Tibial artery (tissue), 4 donors: ENCODE measurements at regions not wholly inside any gene's neighbourhood (a gene's known extent, or its start where the extent isn't known, plus 50 kb on each side); places are given as distances from the start of the nearest gene placed in this dataset.

Experiments
- DNase-seq, 2 donors: peaks; one replicate each; pipeline ENCODE4 v3.0.0-alpha.2; 2019
- H3K27ac ChIP-seq, 2 donors: fragments of 200-600 bp; sonication (generic) in 1 of 2; 1 replicate in 1 of 2; 2 replicates in 1 of 2; pipeline ENCODE4 v1.5.1; 2018 to 2019; ENCODE audit warnings: mild to moderate bottlenecking in 1 of 2
- H3K27me3 ChIP-seq, 2 donors: fragments of 200-600 bp; sonication (generic) in 1 of 2; one replicate each; pipeline versions ENCODE4 v1.5.1 to v1.6.0; 2016 to 2019
- H3K36me3 ChIP-seq, 3 donors: fragments of 200-600 bp; sonication (generic) in 2 of 3; one replicate each; pipeline ENCODE4 v1.5.1; 2016 to 2019; ENCODE audit warnings: mild to moderate bottlenecking in 2 of 3
- H3K4me1 ChIP-seq, 4 donors: fragments of 200-600 bp; sonication (generic) in 2 of 4; 1 replicate in 3 of 4; 2 replicates in 1 of 4; pipeline ENCODE4 v1.5.1; 2016 to 2019
- H3K4me3 ChIP-seq, 2 donors: fragments of 200-600 bp; sonication (generic) in 1 of 2; 1 replicate in 1 of 2; 2 replicates in 1 of 2; pipeline ENCODE4 v1.5.1; 2018 to 2019; ENCODE audit warnings: mild to moderate bottlenecking in 2 of 2
- H3K9me3 ChIP-seq, 3 donors: fragments of 200-600 bp; sonication (generic) in 1 of 3; one replicate each; pipeline ENCODE4 v1.5.1; 2016 to 2019
- intact Hi-C: fragments of 100-400 bp; cut with DNase I; formaldehyde crosslinking; loops from one replicate; pipeline ENCODE4 v1.15.0; 2023; ENCODE audit warnings: low total_unique reads
- TF ChIP-seq, protein P1 (sequence below), 2 experiments: fragments of 200-600 bp in 1 of 2; fragments of 450-650 bp in 1 of 2; IDR thresholded peaks; one replicate each; pipeline ENCODE4 v1.5.1; 2017 to 2019; ENCODE audit warnings: antibody characterized with exemption in 2 of 2, mild to moderate bottlenecking in 1 of 2, moderate library complexity in 1 of 2

- intact Hi-C loops = no loop called here
- DNase-seq = no peak
- no peaks in the 10 kb centered on the region for H3K9me3 ChIP-seq
- H3K36me3 ChIP-seq = no peaks in the 10 kb centered on the region
- TF ChIP-seq, protein P1, sequence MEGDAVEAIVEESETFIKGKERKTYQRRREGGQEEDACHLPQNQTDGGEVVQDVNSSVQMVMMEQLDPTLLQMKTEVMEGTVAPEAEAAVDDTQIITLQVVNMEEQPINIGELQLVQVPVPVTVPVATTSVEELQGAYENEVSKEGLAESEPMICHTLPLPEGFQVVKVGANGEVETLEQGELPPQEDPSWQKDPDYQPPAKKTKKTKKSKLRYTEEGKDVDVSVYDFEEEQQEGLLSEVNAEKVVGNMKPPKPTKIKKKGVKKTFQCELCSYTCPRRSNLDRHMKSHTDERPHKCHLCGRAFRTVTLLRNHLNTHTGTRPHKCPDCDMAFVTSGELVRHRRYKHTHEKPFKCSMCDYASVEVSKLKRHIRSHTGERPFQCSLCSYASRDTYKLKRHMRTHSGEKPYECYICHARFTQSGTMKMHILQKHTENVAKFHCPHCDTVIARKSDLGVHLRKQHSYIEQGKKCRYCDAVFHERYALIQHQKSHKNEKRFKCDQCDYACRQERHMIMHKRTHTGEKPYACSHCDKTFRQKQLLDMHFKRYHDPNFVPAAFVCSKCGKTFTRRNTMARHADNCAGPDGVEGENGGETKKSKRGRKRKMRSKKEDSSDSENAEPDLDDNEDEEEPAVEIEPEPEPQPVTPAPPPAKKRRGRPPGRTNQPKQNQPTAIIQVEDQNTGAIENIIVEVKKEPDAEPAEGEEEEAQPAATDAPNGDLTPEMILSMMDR (IDR thresholded peaks at IDR 0.05) = no peak
- H3K4me1 ChIP-seq = no peaks in the 10 kb centered on the region
- no peak overlapping the region for H3K4me3 ChIP-seq
- H3K27me3 ChIP-seq = no peaks in the 10 kb centered on the region
- no peak overlapping the region for H3K27ac ChIP-seq
Measured at GRCh38 chr11:37504060-37504611, 906.1 kb upstream of the RAG2 start.

GRCh38 chr11:37503411-37504059 lies 905.5 kb upstream of the RAG2 start:
- Histone ChIP-seq H3K36me3 (no peaks in the 10 kb centered on the region), H3K27me3 (no peaks in the 10 kb centered on the region), H3K4me1 (no peaks in the 10 kb centered on the region), H3K9me3 (no peaks in the 10 kb centered on the region), H3K27ac (no peak overlapping the region), H3K4me3 (no peak overlapping the region)
- DNase-seq = no peak
- intact Hi-C loops = no loop called here
- TF ChIP-seq, protein P1 (IDR thresholded peaks at IDR 0.05) = no peak

- Histone ChIP-seq H3K36me3 (no peaks in the 10 kb centered on the region), H3K27ac (no peak overlapping the region), H3K27me3 (no peaks in the 10 kb centered on the region), H3K9me3 (no peaks in the 10 kb centered on the region), H3K4me1 (no peaks in the 10 kb centered on the region), H3K4me3 (no peak overlapping the region)
- intact Hi-C loops = no loop called here
- no peak for DNase-seq
- TF ChIP-seq, protein P1 (IDR thresholded peaks at IDR 0.05) = no peak
Measured at GRCh38 chr11:37502202-37502601, 904.2 kb upstream of the RAG2 start.

GRCh38 chr11:37500425-37500824 lies 902.4 kb upstream of the RAG2 start:
- DNase-seq = no peak
- TF ChIP-seq, protein P1 (IDR thresholded peaks at IDR 0.05) = no peak
- Histone ChIP-seq H3K4me3 (no peak overlapping the region), H3K27me3 (no peaks in the 10 kb centered on the region), H3K36me3 (no peaks in the 10 kb centered on the region), H3K4me1 (no peaks in the 10 kb centered on the region), H3K9me3 (no peaks in the 10 kb centered on the region), H3K27ac (no peak overlapping the region)
- intact Hi-C loops = no loop called here

GRCh38 chr11:37497326-37497725 lies 899.3 kb upstream of the RAG2 start:
- TF ChIP-seq, protein P1 (IDR thresholded peaks at IDR 0.05) = no peak
- no peak for DNase-seq
- no peaks in the 10 kb centered on the region for H3K36me3 ChIP-seq
- no peaks in the 10 kb centered on the region for H3K27me3 ChIP-seq
- intact Hi-C loops = no loop called here
- H3K9me3 ChIP-seq = no peaks in the 10 kb centered on the region
- no peak overlapping the region for H3K27ac ChIP-seq
- no peaks in the 10 kb centered on the region for H3K4me1 ChIP-seq
- H3K4me3 ChIP-seq = no peak overlapping the region
